Tibial artery (tissue), 4 donors: ENCODE measurements at regions not wholly inside any gene's neighbourhood (a gene's known extent, or its start where the extent isn't known, plus 50 kb on each side); places are given as distances from the start of the nearest gene placed in this dataset.

Experiments used
- DNase-seq, 2 donors: peaks; one replicate each; pipeline ENCODE4 v3.0.0-alpha.2; 2019
- H3K27ac ChIP-seq, 2 donors: fragments of 200-600 bp; sonication (generic) in 1 of 2; 1 replicate in 1 of 2; 2 replicates in 1 of 2; pipeline ENCODE4 v1.5.1; 2018 to 2019; ENCODE audit warnings: mild to moderate bottlenecking in 1 of 2
- H3K27me3 ChIP-seq, 2 donors: fragments of 200-600 bp; sonication (generic) in 1 of 2; one replicate each; pipeline versions ENCODE4 v1.5.1 to v1.6.0; 2016 to 2019
- H3K36me3 ChIP-seq, 3 donors: fragments of 200-600 bp; sonication (generic) in 2 of 3; one replicate each; pipeline ENCODE4 v1.5.1; 2016 to 2019; ENCODE audit warnings: mild to moderate bottlenecking in 2 of 3
- H3K4me1 ChIP-seq, 4 donors: fragments of 200-600 bp; sonication (generic) in 2 of 4; 1 replicate in 3 of 4; 2 replicates in 1 of 4; pipeline ENCODE4 v1.5.1; 2016 to 2019
- H3K4me3 ChIP-seq, 2 donors: fragments of 200-600 bp; sonication (generic) in 1 of 2; 1 replicate in 1 of 2; 2 replicates in 1 of 2; pipeline ENCODE4 v1.5.1; 2018 to 2019; ENCODE audit warnings: mild to moderate bottlenecking in 2 of 2
- H3K9me3 ChIP-seq, 3 donors: fragments of 200-600 bp; sonication (generic) in 1 of 3; one replicate each; pipeline ENCODE4 v1.5.1; 2016 to 2019
- intact Hi-C: fragments of 100-400 bp; cut with DNase I; formaldehyde crosslinking; loops from one replicate; pipeline ENCODE4 v1.15.0; 2023; ENCODE audit warnings: low total_unique reads
- TF ChIP-seq, protein P1 (sequence below), 2 experiments: fragments of 200-600 bp in 1 of 2; fragments of 450-650 bp in 1 of 2; IDR thresholded peaks; one replicate each; pipeline ENCODE4 v1.5.1; 2017 to 2019; ENCODE audit warnings: antibody characterized with exemption in 2 of 2, mild to moderate bottlenecking in 1 of 2, moderate library complexity in 1 of 2

DNA sequence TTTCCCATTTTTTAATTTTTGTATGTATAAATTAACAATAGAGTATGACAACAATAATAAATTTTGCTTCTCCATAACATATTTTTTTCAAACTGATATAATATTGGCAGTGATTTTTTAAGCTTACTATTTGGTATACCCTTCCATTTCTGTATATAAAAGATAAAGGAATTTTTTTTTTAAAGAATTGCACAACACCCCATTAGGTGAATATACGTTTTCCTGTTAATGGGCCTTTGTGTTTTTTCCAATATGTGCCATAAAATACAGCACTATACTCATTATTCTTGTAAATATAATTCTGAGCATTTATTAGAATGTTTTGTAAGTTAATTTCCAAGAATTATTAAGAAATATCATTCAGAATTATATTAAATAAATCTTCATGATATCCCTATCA lies 515.2 kb upstream of the RGS18 start:
- no peak overlapping the region for H3K4me3 ChIP-seq
- H3K36me3 ChIP-seq, result no peaks in the 10 kb centered on the region
- DNase-seq, result no peak
- H3K4me1 ChIP-seq, result peaks cover 0 to 10% (median 0%) of the 10 kb centered on the region in 4 donors
- no peaks in the 10 kb centered on the region for H3K27me3 ChIP-seq
- H3K27ac ChIP-seq, result no peak overlapping the region
- no peaks in the 10 kb centered on the region for H3K9me3 ChIP-seq
- TF ChIP-seq, protein P1, sequence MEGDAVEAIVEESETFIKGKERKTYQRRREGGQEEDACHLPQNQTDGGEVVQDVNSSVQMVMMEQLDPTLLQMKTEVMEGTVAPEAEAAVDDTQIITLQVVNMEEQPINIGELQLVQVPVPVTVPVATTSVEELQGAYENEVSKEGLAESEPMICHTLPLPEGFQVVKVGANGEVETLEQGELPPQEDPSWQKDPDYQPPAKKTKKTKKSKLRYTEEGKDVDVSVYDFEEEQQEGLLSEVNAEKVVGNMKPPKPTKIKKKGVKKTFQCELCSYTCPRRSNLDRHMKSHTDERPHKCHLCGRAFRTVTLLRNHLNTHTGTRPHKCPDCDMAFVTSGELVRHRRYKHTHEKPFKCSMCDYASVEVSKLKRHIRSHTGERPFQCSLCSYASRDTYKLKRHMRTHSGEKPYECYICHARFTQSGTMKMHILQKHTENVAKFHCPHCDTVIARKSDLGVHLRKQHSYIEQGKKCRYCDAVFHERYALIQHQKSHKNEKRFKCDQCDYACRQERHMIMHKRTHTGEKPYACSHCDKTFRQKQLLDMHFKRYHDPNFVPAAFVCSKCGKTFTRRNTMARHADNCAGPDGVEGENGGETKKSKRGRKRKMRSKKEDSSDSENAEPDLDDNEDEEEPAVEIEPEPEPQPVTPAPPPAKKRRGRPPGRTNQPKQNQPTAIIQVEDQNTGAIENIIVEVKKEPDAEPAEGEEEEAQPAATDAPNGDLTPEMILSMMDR (IDR thresholded peaks at IDR 0.05), result no peak
- intact Hi-C loops, result no loop called here

DNA sequence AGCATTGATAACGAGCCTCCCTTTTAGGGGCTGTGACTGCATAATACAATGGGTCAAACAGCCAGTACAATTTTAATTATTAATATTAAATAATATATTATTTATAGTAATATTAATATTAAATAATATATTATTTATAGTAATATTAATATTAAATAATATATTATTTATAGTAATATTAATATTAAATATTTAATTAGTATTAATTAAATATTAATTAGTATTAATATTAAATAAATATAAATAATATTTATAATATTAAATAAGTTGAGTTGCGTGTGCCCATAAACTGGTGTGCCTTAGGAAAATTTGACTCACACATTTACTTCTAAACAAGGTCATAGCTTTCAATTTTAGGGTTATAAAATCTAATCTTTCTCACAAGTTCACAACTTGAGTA lies 509.3 kb upstream of the RGS18 start:
- no peak overlapping the region for H3K4me3 ChIP-seq
- TF ChIP-seq, protein P1 (IDR thresholded peaks at IDR 0.05), result no peak
- no peaks in the 10 kb centered on the region for H3K9me3 ChIP-seq
- H3K27me3 ChIP-seq, result no peaks in the 10 kb centered on the region
- DNase-seq, result no peak
- no peaks in the 10 kb centered on the region for H3K36me3 ChIP-seq
- H3K4me1 ChIP-seq, result peaks cover 0 to 17% (median 0%) of the 10 kb centered on the region in 4 donors
- H3K27ac ChIP-seq, result no peak overlapping the region
- intact Hi-C loops, result no loop called here

DNA sequence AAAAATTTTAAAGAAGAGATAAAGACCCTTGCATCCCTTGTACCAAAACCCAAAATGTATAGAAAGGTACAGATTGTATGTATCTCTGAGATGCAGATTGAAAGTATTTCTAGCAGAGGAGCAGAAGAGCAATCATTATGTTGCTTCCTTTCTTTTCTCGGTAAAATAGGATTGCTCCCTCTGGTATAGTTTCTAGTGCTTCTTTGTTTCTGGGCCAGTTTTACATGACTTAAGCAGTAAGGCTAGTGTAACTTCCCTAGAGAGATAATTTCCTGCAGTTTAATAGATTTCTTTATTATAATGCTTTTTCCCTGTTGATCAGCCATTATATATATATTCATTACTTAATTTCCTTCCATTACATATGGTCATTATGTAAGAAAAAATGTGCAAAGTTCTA lies 496.2 kb upstream of the RGS18 start:
- intact Hi-C loops, result no loop called here

DNA sequence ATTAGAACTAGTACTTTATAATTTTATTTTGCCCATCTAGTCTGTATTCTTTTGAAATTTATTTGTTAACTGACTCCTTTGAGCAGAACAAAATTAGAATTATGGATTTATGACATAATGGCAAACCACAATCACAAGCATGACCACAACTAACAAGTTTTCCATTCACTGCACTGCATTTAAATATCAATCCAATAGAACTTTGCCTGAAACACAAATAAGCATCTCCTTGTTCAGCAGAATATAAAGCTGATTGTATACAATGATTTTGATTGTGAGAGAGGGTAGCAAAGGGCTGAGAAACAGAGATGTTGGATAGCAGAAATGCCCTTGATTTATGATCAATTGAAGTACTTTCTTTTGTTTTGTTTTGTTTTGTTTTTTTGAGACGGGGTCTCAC lies 495.5 kb upstream of the RGS18 start:
- Histone ChIP-seq H3K36me3 (no peaks in the 10 kb centered on the region), H3K9me3 (no peaks in the 10 kb centered on the region), H3K27me3 (no peaks in the 10 kb centered on the region), H3K27ac (no peak overlapping the region), H3K4me3 (no peak overlapping the region), H3K4me1 (no peaks in the 10 kb centered on the region)
- TF ChIP-seq, protein P1 (IDR thresholded peaks at IDR 0.05), result no peak
- intact Hi-C loops, result no loop called here
- DNase-seq, result no peak

More for the DNA sequence above, 496.2 kb upstream of the RGS18 start:
- H3K27me3 ChIP-seq, result no peaks in the 10 kb centered on the region
- no peak overlapping the region for H3K4me3 ChIP-seq
- no peaks in the 10 kb centered on the region for H3K36me3 ChIP-seq
- H3K9me3 ChIP-seq, result no peaks in the 10 kb centered on the region
- TF ChIP-seq, protein P1 (IDR thresholded peaks at IDR 0.05), result no peak
- no peaks in the 10 kb centered on the region for H3K4me1 ChIP-seq
- no peak overlapping the region for H3K27ac ChIP-seq
- DNase-seq, result no peak

DNA sequence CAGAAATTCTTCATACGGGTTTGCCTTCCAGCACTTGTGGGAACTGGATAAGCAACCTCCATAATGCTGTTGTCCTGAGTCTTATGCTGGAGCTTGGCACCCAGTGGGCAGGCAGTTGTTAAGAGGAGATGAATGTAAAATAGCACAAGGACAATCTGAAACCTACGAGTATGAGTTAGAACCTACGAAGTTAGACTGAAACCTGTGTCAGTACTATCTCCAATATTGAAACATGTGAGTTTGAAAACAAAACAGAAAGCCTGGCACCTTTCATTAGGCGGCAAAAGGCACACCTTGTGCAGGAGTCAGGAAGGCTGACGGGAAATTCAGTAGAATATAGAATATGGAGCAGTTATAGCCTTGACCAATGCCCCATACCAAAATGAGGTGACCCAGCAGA lies 489.7 kb upstream of the RGS18 start:
- Histone ChIP-seq H3K4me3 (no peak overlapping the region), H3K36me3 (no peaks in the 10 kb centered on the region), H3K27ac (no peak overlapping the region), H3K9me3 (no peaks in the 10 kb centered on the region), H3K4me1 (no peaks in the 10 kb centered on the region), H3K27me3 (no peaks in the 10 kb centered on the region)
- no peak for DNase-seq
- intact Hi-C loops, result no loop called here
- TF ChIP-seq, protein P1 (IDR thresholded peaks at IDR 0.05), result no peak

DNA sequence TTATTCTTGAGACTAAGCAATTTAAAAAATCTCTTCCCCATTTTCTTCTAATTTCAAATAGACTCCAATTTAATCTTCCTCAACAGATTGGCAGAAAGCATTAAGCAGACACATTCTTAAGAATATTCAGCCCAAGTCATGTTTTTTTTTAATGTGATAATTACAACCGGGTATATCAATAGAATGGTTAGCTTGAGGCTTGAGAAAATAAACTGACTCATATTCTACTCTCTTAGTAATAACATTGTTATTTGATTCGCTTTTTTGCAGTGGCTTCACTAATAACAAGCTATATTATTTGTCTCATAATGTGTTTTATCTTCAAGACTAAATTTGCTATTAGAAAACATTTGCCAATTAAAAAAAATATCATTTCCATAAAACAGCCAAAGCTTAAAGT lies 488.6 kb upstream of the RGS18 start:
- H3K4me1 ChIP-seq, result peaks cover 0 to under 1% (median 0%) of the 10 kb centered on the region in 4 donors
- no peaks in the 10 kb centered on the region for H3K9me3 ChIP-seq
- H3K36me3 ChIP-seq, result no peaks in the 10 kb centered on the region
- TF ChIP-seq, protein P1 (IDR thresholded peaks at IDR 0.05), result no peak
- no peak overlapping the region for H3K27ac ChIP-seq
- intact Hi-C loops, result no loop called here
- DNase-seq, result no peak
- H3K4me3 ChIP-seq, result no peak overlapping the region
- H3K27me3 ChIP-seq, result no peaks in the 10 kb centered on the region
